Endothelial cell of umbilical vein (primary cell): ENCODE measurements at regions not wholly inside any gene's neighbourhood (a gene's known extent, or its start where the extent isn't known, plus 50 kb on each side); places are given as distances from the start of the nearest gene placed in this dataset.

Experiments
- BruUV-seq: library from RNA; stranded (reverse); fragments of 400-500 nt; replicated peaks from 2 replicates; lab custom pipeline; 2021; lab: Mats Ljungman, UMichigan
- CTCF ChIA-PET: fragments of 300-600, 350-600 bp; sonication (Branson Sonifier 250); formaldehyde crosslinking; loops from one replicate; lab custom pipeline; 2021; ENCODE audit warnings: antibody characterized with exemption, inconsistent platforms; lab: Charles Lee
- POLR2A ChIA-PET: fragments of 300-600, 350-600 bp; sonication (Branson Sonifier 250); formaldehyde crosslinking; loops from one replicate; lab custom pipeline; 2021; ENCODE audit warnings: antibody characterized with exemption, inconsistent platforms; lab: Charles Lee
- DNase-seq: peaks from one replicate; pipeline ENCODE4 v3.0.0-alpha.2; 2011; ENCODE audit warnings: low read depth, low spot score
- FAIRE-seq: peaks from 2 replicates; lab custom pipeline; 2011; peaks lifted over from hg19 to GRCh38; lab: Jason Lieb, UNC
- H2AFZ ChIP-seq: 2 replicates; pipeline ENCODE4 v1.6.0; 2012; ENCODE audit warnings: low read depth, low read length, control low read depth, inconsistent platforms
- H3K27ac ChIP-seq: 2 replicates; pipeline ENCODE4 v1.5.1; 2011; ENCODE audit warnings: low read depth, mild to moderate bottlenecking, control low read depth, low read length, moderate library complexity; ENCODE audit not compliant: insufficient read depth
- H3K27me3 ChIP-seq, 2 experiments: 2 replicates each; pipeline versions ENCODE4 v1.6.0 to v1.6.1; 2011; ENCODE audit warnings: low read length in 2 of 2, mixed read lengths in 1 of 2; ENCODE audit not compliant: control insufficient read depth in 2 of 2, insufficient read depth in 2 of 2
- H3K36me3 ChIP-seq, 2 experiments: 2 replicates in 1 of 2; 3 replicates in 1 of 2; pipeline ENCODE4 v1.5.1; 2011; ENCODE audit warnings: low read length in 2 of 2, mild to moderate bottlenecking in 1 of 2, moderate library complexity in 1 of 2; ENCODE audit not compliant: control insufficient read depth in 2 of 2, insufficient read depth in 2 of 2; ENCODE audit errors: extremely low read depth in 1 of 2
- H3K4me1 ChIP-seq: 3 replicates; pipeline ENCODE4 v1.5.1; 2011; ENCODE audit warnings: mild to moderate bottlenecking, low read length; ENCODE audit not compliant: control insufficient read depth, insufficient read depth; ENCODE audit errors: extremely low read depth
- H3K4me2 ChIP-seq: 2 replicates; pipeline ENCODE4 v1.6.1; 2011; ENCODE audit warnings: low read length, control low read depth, mixed read lengths; ENCODE audit not compliant: insufficient read depth
- H3K4me3 ChIP-seq, 3 experiments: fragments of 200-600 bp in 1 of 3; sonication (generic), shearing (Covaris generic) in 1 of 3; replicated peaks in 1 of 3; 2 replicates each; pipeline ENCODE4 v1.5.1; 2011 to 2016; ENCODE audit warnings: control low read depth in 3 of 3, low read length in 3 of 3, mild to moderate bottlenecking in 2 of 3, inconsistent platforms in 1 of 3, low read depth in 1 of 3, moderate library complexity in 1 of 3; ENCODE audit not compliant: insufficient read depth in 1 of 3
- H3K79me2 ChIP-seq: 2 replicates; pipeline ENCODE4 v1.6.0; 2012; ENCODE audit warnings: low read length, inconsistent platforms; ENCODE audit not compliant: control insufficient read depth, insufficient read depth
- H3K9ac ChIP-seq: replicated peaks from 2 replicates; pipeline ENCODE3; 2011; ENCODE audit warnings: low read length, control low read depth; ENCODE audit not compliant: insufficient read depth; ENCODE audit errors: extremely low read depth
- H3K9me1 ChIP-seq: replicated peaks from 3 replicates; pipeline ENCODE4 v1.6.0; 2011; ENCODE audit warnings: mild to moderate bottlenecking, low read length; ENCODE audit not compliant: control insufficient read depth, insufficient read depth; ENCODE audit errors: extremely low read depth
- H3K9me3 ChIP-seq: replicated peaks from 2 replicates; pipeline ENCODE4 v1.5.1; 2012; ENCODE audit warnings: low read length, inconsistent platforms; ENCODE audit not compliant: control insufficient read depth, insufficient read depth
- H4K20me1 ChIP-seq: replicated peaks from 2 replicates; pipeline ENCODE3; 2011; ENCODE audit warnings: mild to moderate bottlenecking, low read length; ENCODE audit not compliant: control insufficient read depth, insufficient read depth; ENCODE audit errors: extremely low read depth
- CTCF ChIP-seq, 2 donors: IDR thresholded peaks; 1 replicate in 1 of 2; 2 replicates in 1 of 2; pipeline ENCODE4 v1.5.1; 2011; ENCODE audit warnings: low read length in 2 of 2, mild to moderate bottlenecking in 2 of 2, moderate library complexity in 2 of 2, control low read depth in 1 of 2, inconsistent platforms in 1 of 2, low read depth in 1 of 2; ENCODE audit not compliant: insufficient read depth in 1 of 2; ENCODE audit errors: extremely low read depth in 1 of 2
- EZH2 ChIP-seq: IDR thresholded peaks from 2 replicates; pipeline ENCODE4 v1.6.1; 2012; ENCODE audit warnings: borderline replicate concordance, low read depth, mild to moderate bottlenecking, moderate library complexity, low read length, inconsistent platforms; ENCODE audit not compliant: severe bottlenecking
- FOS ChIP-seq: IDR thresholded peaks from 2 replicates; pipeline ENCODE4 v1.6.1; 2011; ENCODE audit warnings: mild to moderate bottlenecking, low read length, moderate library complexity, borderline replicate concordance; ENCODE audit not compliant: insufficient read depth
- GATA2 ChIP-seq: IDR thresholded peaks from 2 replicates; pipeline ENCODE4 v1.7.0; 2011; ENCODE audit warnings: low read depth, mild to moderate bottlenecking, moderate library complexity, mixed read lengths, low read length; ENCODE audit not compliant: insufficient read length, insufficient read depth
- JUN ChIP-seq: IDR thresholded peaks from 2 replicates; pipeline ENCODE4 v1.6.1; 2011; ENCODE audit warnings: borderline replicate concordance, low read depth; ENCODE audit not compliant: insufficient read length, insufficient read depth
- MAX ChIP-seq: IDR thresholded peaks from 2 replicates; pipeline ENCODE4 v1.6.1; 2011; ENCODE audit not compliant: insufficient read depth, insufficient read length
- MYC ChIP-seq: IDR thresholded peaks from one replicate; pipeline ENCODE4 v1.6.1; 2011; ENCODE audit warnings: mild to moderate bottlenecking, low read depth, low read length
- POLR2A ChIP-seq: IDR thresholded peaks from 2 replicates; pipeline ENCODE4 v1.6.1; 2012; ENCODE audit warnings: low read depth, mild to moderate bottlenecking, control low read depth, low read length
- POLR2AphosphoS5 ChIP-seq: IDR thresholded peaks from 2 replicates; pipeline ENCODE4 v1.6.1; 2012; ENCODE audit warnings: low read depth, mild to moderate bottlenecking, control low read depth, low read length, moderate library complexity; ENCODE audit not compliant: insufficient read depth
- dilution Hi-C: fragments of 300-500 bp; cut with MboI; formaldehyde crosslinking; loops from one replicate; pipeline ENCODE4 v1.15.0; 2019; ENCODE audit warnings: low sequenced_read_pairs; ENCODE audit not compliant: extremely low pct_ligation_motif_present
- intact Hi-C: fragments of 100-400 bp; cut with micrococcal nuclease; formaldehyde crosslinking; loops from one replicate; pipeline ENCODE4 v1.10.0; 2022

DNA sequence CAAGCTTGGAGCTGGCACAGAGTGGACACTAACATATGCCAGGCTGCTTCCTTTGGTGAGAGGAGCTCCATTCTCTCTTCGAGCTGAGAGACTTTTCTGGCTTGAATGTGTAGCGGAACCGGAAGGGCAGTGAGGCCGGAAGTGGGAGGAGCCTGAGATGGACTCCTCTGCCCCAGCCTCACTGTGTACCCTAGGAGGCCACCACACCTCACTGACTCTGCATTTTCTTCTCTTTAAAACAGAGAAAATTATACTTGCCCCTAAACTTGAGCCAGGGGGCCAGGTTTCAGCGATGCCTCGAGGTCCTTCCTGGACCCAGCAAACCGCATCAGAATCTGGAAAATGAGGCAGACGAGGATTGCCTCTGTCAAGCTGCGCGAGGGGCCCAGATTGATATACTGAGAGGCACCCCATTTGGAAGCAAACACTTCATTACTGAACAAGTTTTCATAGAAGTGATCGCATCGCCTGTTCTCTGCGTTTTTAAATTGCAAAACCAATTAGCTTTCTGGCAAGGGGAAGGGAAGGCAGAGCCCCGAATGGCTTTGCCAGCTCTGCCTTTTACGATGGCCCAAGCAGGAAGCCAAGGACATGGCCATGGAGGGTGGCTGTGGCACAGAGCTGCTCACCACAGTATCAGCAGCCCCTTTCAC lies 708.1 kb downstream of the PTPRU start:
- no peaks in the 10 kb centered on the region for H3K27me3 ChIP-seq
- no peak for FAIRE-seq
- POLR2A ChIA-PET: no interaction called here
- no peak overlapping the region for H3K4me2 ChIP-seq
- no peak for TF ChIP-seq POLR2A
- no peak for TF ChIP-seq JUN
- no peak for TF ChIP-seq GATA2
- H3K36me3 ChIP-seq: no peaks in the 10 kb centered on the region
- DNase-seq: no peak
- CTCF ChIA-PET: no interaction called here
- no peaks in the 10 kb centered on the region for H3K9me1 ChIP-seq
- H3K27ac ChIP-seq: no peak overlapping the region
- no peak overlapping the region for H3K4me3 ChIP-seq
- no peak overlapping the region for H3K9ac ChIP-seq
- H3K9me3 ChIP-seq: no peaks in the 10 kb centered on the region
- no peaks in the 10 kb centered on the region for H3K79me2 ChIP-seq
- H3K4me1 ChIP-seq: no peaks in the 10 kb centered on the region
- H4K20me1 ChIP-seq: no peaks in the 10 kb centered on the region
- dilution Hi-C loops: no loop called here
- intact Hi-C loops: no loop called here
- H2AFZ ChIP-seq: no peak overlapping the region
- BruUV-seq: no TSS peak

GRCh38 chr1:29943034-29943433 lies 706.7 kb downstream of the PTPRU start:
- TF ChIP-seq FOS (no peak), EZH2 (no peak), JUN (no peak), POLR2A (no peak), CTCF (IDR thresholded peaks at IDR 0.05; ENCODE audit: extremely low read depth in 1 of 2, insufficient read depth in 1 of 2, low read depth in 1 of 2, low read length in 2 of 2) (no peak), MYC (no peak), POLR2AphosphoS5 (no peak), MAX (no peak)
- intact Hi-C loops: no loop called here
- dilution Hi-C loops: no loop called here
- FAIRE-seq: no peak
- no peak overlapping the region for H3K4me2 ChIP-seq
- DNase-seq: no peak
- H4K20me1 ChIP-seq: no peaks in the 10 kb centered on the region
- H3K27me3 ChIP-seq: no peaks in the 10 kb centered on the region
- H3K9me1 ChIP-seq: no peaks in the 10 kb centered on the region
- H3K27ac ChIP-seq: no peak overlapping the region
- H3K79me2 ChIP-seq: no peaks in the 10 kb centered on the region
- no peaks in the 10 kb centered on the region for H3K9me3 ChIP-seq
- no peak overlapping the region for H3K9ac ChIP-seq
- no peaks in the 10 kb centered on the region for H3K4me1 ChIP-seq
- H2AFZ ChIP-seq: no peak overlapping the region
- H3K4me3 ChIP-seq: no peak overlapping the region
- ChIA-PET CTCF (no interaction called here), POLR2A (no interaction called here)
- H3K36me3 ChIP-seq: no peaks in the 10 kb centered on the region
- BruUV-seq: no TSS peak
